KMS-11 (cell line): ENCODE measurements at regions not wholly inside any gene's neighbourhood (a gene's known extent, or its start where the extent isn't known, plus 50 kb on each side); places are given as distances from the start of the nearest gene placed in this dataset.

Experiments used
- H2AFZ ChIP-seq: fragments of 200-600 bp; sonication (generic); 2 replicates; pipeline ENCODE4 v1.6.1; 2016; ENCODE audit warnings: antibody characterized with exemption, mixed run types, low read depth
- H3K27ac ChIP-seq: fragments of 200-600 bp; sonication (generic); 2 replicates; pipeline ENCODE4 v1.6.1; 2016; ENCODE audit warnings: mild to moderate bottlenecking, mixed run types
- H3K27me3 ChIP-seq: fragments of 200-600 bp; sonication (generic); 2 replicates; pipeline ENCODE4 v1.6.1; 2017; ENCODE audit warnings: mild to moderate bottlenecking, low read depth, mixed run types, moderate library complexity; ENCODE audit not compliant: insufficient read depth
- H3K36me3 ChIP-seq: fragments of 200-600 bp; sonication (generic); 2 replicates; pipeline ENCODE4 v1.6.1; 2017; ENCODE audit warnings: mild to moderate bottlenecking, mixed run types; ENCODE audit not compliant: insufficient read depth
- H3K4me1 ChIP-seq: fragments of 200-600 bp; sonication (generic); 2 replicates; pipeline ENCODE4 v1.6.1; 2016; ENCODE audit warnings: mild to moderate bottlenecking, low read depth, mixed run types; ENCODE audit not compliant: poor library complexity, severe bottlenecking
- H3K4me2 ChIP-seq: fragments of 200-600 bp; sonication (generic); 2 replicates; pipeline ENCODE4 v1.7.0; 2016; ENCODE audit warnings: mild to moderate bottlenecking, mixed run types
- H3K4me3 ChIP-seq: fragments of 200-600 bp; sonication (generic); IDR thresholded peaks from 2 replicates; pipeline ENCODE4 v1.6.1; 2017; ENCODE audit warnings: low read depth, low read length, mixed read lengths; ENCODE audit not compliant: insufficient read depth
- H3K79me2 ChIP-seq: fragments of 200-600 bp; sonication (generic); 2 replicates; pipeline ENCODE4 v1.6.1; 2016; ENCODE audit warnings: low read depth, mixed run types; ENCODE audit not compliant: insufficient read depth
- H3K9ac ChIP-seq: fragments of 200-600 bp; sonication (generic); 2 replicates; pipeline ENCODE4 v1.6.1; 2016; ENCODE audit warnings: mild to moderate bottlenecking, mixed run types
- H4K20me1 ChIP-seq: fragments of 200-600 bp; sonication (generic); 2 replicates; pipeline ENCODE4 v1.6.1; 2016; ENCODE audit warnings: mild to moderate bottlenecking, mixed run types; ENCODE audit not compliant: insufficient read depth
- TF ChIP-seq, protein P1 (sequence below): fragments of 200-600 bp; sonication (generic); conservative IDR thresholded peaks from 2 replicates; pipeline ENCODE4 v1.6.1; 2017; ENCODE audit warnings: low read depth, mild to moderate bottlenecking, antibody characterized with exemption, low read length, moderate library complexity, mixed read lengths

GRCh38 chr6:113317891-113318574, 539.1 kb upstream of the MARCKS start:
- Histone ChIP-seq H3K4me2 (no peak overlapping the region), H3K27me3 (no peaks in the 10 kb centered on the region), H3K4me3 (no peak overlapping the region), H3K4me1 (no peaks in the 10 kb centered on the region), H2AFZ (no peak overlapping the region), H3K9ac (no peak overlapping the region), H4K20me1 (no peaks in the 10 kb centered on the region), H3K36me3 (no peaks in the 10 kb centered on the region), H3K27ac (no peak overlapping the region), H3K79me2 (no peaks in the 10 kb centered on the region)
- TF ChIP-seq, protein P1, sequence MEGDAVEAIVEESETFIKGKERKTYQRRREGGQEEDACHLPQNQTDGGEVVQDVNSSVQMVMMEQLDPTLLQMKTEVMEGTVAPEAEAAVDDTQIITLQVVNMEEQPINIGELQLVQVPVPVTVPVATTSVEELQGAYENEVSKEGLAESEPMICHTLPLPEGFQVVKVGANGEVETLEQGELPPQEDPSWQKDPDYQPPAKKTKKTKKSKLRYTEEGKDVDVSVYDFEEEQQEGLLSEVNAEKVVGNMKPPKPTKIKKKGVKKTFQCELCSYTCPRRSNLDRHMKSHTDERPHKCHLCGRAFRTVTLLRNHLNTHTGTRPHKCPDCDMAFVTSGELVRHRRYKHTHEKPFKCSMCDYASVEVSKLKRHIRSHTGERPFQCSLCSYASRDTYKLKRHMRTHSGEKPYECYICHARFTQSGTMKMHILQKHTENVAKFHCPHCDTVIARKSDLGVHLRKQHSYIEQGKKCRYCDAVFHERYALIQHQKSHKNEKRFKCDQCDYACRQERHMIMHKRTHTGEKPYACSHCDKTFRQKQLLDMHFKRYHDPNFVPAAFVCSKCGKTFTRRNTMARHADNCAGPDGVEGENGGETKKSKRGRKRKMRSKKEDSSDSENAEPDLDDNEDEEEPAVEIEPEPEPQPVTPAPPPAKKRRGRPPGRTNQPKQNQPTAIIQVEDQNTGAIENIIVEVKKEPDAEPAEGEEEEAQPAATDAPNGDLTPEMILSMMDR: no peak

GRCh38 chr6:113318575-113318917, 538.6 kb upstream of the MARCKS start:
- Histone ChIP-seq H3K27ac (no peak overlapping the region), H3K4me2 (no peak overlapping the region), H3K4me1 (no peaks in the 10 kb centered on the region), H4K20me1 (no peaks in the 10 kb centered on the region), H3K9ac (no peak overlapping the region), H3K27me3 (no peaks in the 10 kb centered on the region), H2AFZ (no peak overlapping the region), H3K4me3 (no peak overlapping the region), H3K36me3 (no peaks in the 10 kb centered on the region), H3K79me2 (no peaks in the 10 kb centered on the region)
- TF ChIP-seq, protein P1: no peak

DNA sequence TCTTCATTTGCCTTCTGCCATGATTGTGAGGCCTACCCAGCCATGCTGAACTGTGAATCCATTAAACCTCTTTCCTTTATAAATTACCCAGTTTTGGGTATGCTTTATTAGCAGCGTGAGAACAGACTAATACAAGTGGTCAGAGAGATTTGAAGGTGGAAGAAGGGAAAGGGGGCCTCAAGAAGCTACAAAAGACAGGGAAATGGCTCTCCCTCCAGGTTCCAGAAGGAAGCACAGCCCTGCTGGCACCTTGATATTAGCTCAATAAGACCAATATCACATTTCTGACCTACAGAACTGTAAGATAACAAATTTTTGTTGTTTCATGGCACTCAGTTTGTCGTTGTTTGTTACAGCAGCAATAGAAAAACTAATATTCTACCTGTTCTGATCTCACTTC, 536.5 kb upstream of the MARCKS start:
- Histone ChIP-seq H3K4me1 (no peaks in the 10 kb centered on the region), H3K4me2 (no peak overlapping the region), H3K79me2 (no peaks in the 10 kb centered on the region), H4K20me1 (no peaks in the 10 kb centered on the region), H2AFZ (no peak overlapping the region), H3K9ac (no peak overlapping the region), H3K36me3 (no peaks in the 10 kb centered on the region), H3K4me3 (no peak overlapping the region), H3K27ac (no peak overlapping the region), H3K27me3 (no peaks in the 10 kb centered on the region)
- TF ChIP-seq, protein P1: no peak

GRCh38 chr6:113326781-113327180, 530.4 kb upstream of the MARCKS start:
- Histone ChIP-seq H3K9ac (no peak overlapping the region), H3K4me3 (no peak overlapping the region), H3K27me3 (no peaks in the 10 kb centered on the region), H3K36me3 (no peaks in the 10 kb centered on the region), H4K20me1 (no peaks in the 10 kb centered on the region), H3K4me1 (no peaks in the 10 kb centered on the region), H3K4me2 (no peak overlapping the region), H3K79me2 (no peaks in the 10 kb centered on the region), H3K27ac (no peak overlapping the region), H2AFZ (no peak overlapping the region)
- TF ChIP-seq, protein P1: no peak
